ENCODE measurements at regions not wholly inside any gene's neighbourhood (a gene's known extent, or its start where the extent isn't known, plus 50 kb on each side); places are given as distances from the start of the nearest gene placed in this dataset.

- no peak for TF ChIP-seq MYC (IDR thresholded peaks at IDR 0.05; ENCODE audit: low read depth, low read length)
- no peak for TF ChIP-seq CTCF (IDR thresholded peaks at IDR 0.05; ENCODE audit: low read depth, low read length)
Measured at GRCh38 chr6:51285876-51286275, 467.2 kb downstream of the TFAP2B start.
